Thymus (tissue), 11 donors: ENCODE measurements at regions not wholly inside any gene's neighbourhood (a gene's known extent, or its start where the extent isn't known, plus 50 kb on each side); places are given as distances from the start of the nearest gene placed in this dataset.

Experiments
- DNase-seq, 9 donors: peaks; one replicate each; pipeline ENCODE4 v3.0.0-alpha.2; 2013; ENCODE audit warnings: low spot score in 9 of 9, low read depth in 6 of 9, missing footprints in 1 of 9
- H3K27ac ChIP-seq, 2 donors: one replicate each; pipeline ENCODE4 v1.5.1; 2013; ENCODE audit warnings: control low read depth in 1 of 2, low read depth in 1 of 2, low read length in 1 of 2, mild to moderate bottlenecking in 1 of 2, moderate library complexity in 1 of 2
- H3K27me3 ChIP-seq, 2 donors: one replicate each; pipeline ENCODE4 v1.5.1; 2013; ENCODE audit warnings: low read length in 1 of 2; ENCODE audit not compliant: control insufficient read depth in 2 of 2, insufficient read depth in 1 of 2
- H3K36me3 ChIP-seq, 2 donors: one replicate each; pipeline ENCODE4 v1.5.1; 2013; ENCODE audit warnings: low read length in 1 of 2, mild to moderate bottlenecking in 1 of 2, moderate library complexity in 1 of 2; ENCODE audit not compliant: control insufficient read depth in 2 of 2, insufficient read depth in 2 of 2
- H3K4me1 ChIP-seq, 2 donors: one replicate each; pipeline ENCODE4 v1.5.1; 2013; ENCODE audit warnings: low read length in 2 of 2; ENCODE audit not compliant: control insufficient read depth in 2 of 2, insufficient read depth in 2 of 2
- H3K4me3 ChIP-seq, 2 donors: one replicate each; pipeline ENCODE4 v1.5.1; 2013; ENCODE audit warnings: low read length in 2 of 2, control low read depth in 1 of 2, mild to moderate bottlenecking in 1 of 2
- H3K9me3 ChIP-seq, 2 donors: one replicate each; pipeline ENCODE4 v1.5.1; 2013; ENCODE audit warnings: low read length in 1 of 2, mild to moderate bottlenecking in 1 of 2; ENCODE audit not compliant: control insufficient read depth in 2 of 2, insufficient read depth in 1 of 2
- WGBS: extraction: QIAGEN DNeasy Blood & Tissue Kit; methylation state at CpG from one replicate; pipeline ENCODE4 v1.1.7; 2013; 5-methylcytosine and 5-hydroxymethylcytosine counted together
- donor health status: healthy.

GRCh38 chr5:4383518-4384198 is 756.5 kb upstream of the ADAMTS16 start:
- Histone ChIP-seq H3K27ac (no peak overlapping the region), H3K9me3 (no peaks in the 10 kb centered on the region), H3K36me3 (no peaks in the 10 kb centered on the region), H3K4me1 (no peaks in the 10 kb centered on the region), H3K27me3 (no peaks in the 10 kb centered on the region), H3K4me3 (no peak overlapping the region)
- DNase-seq = no peak
- WGBS = 91% methylated on average over 7 of the region's 7 CpGs

- Histone ChIP-seq H3K27ac (no peak overlapping the region), H3K4me1 (no peaks in the 10 kb centered on the region), H3K9me3 (no peaks in the 10 kb centered on the region), H3K27me3 (no peaks in the 10 kb centered on the region), H3K4me3 (no peak overlapping the region), H3K36me3 (no peaks in the 10 kb centered on the region)
- 86% methylated on average over 6 of the region's 6 CpGs for WGBS
- DNase-seq = no peak
Measured at GRCh38 chr5:4384649-4385048, 755.5 kb upstream of the ADAMTS16 start.

GRCh38 chr5:4386152-4386551 is 754.0 kb upstream of the ADAMTS16 start:
- 98% methylated on average over 1 of the region's 1 CpG for WGBS
- no peaks in the 10 kb centered on the region for H3K36me3 ChIP-seq
- no peaks in the 10 kb centered on the region for H3K27me3 ChIP-seq
- H3K9me3 ChIP-seq = no peaks in the 10 kb centered on the region
- DNase-seq = no peak
- H3K4me1 ChIP-seq = no peaks in the 10 kb centered on the region
- H3K27ac ChIP-seq = no peak overlapping the region
- no peak overlapping the region for H3K4me3 ChIP-seq

GRCh38 chr5:4387290-4387689 is 752.8 kb upstream of the ADAMTS16 start:
- no peaks in the 10 kb centered on the region for H3K9me3 ChIP-seq
- H3K4me3 ChIP-seq = no peak overlapping the region
- no peaks in the 10 kb centered on the region for H3K36me3 ChIP-seq
- 93% methylated on average over 3 of the region's 3 CpGs for WGBS
- no peak overlapping the region for H3K27ac ChIP-seq
- H3K27me3 ChIP-seq = no peaks in the 10 kb centered on the region
- DNase-seq = no peak
- no peaks in the 10 kb centered on the region for H3K4me1 ChIP-seq

- no peaks in the 10 kb centered on the region for H3K36me3 ChIP-seq
- DNase-seq = no peak
- WGBS = 97% methylated on average over 2 of the region's 2 CpGs
- no peaks in the 10 kb centered on the region for H3K4me1 ChIP-seq
- no peak overlapping the region for H3K4me3 ChIP-seq
- no peak overlapping the region for H3K27ac ChIP-seq
- no peaks in the 10 kb centered on the region for H3K27me3 ChIP-seq
- H3K9me3 ChIP-seq = peaks cover 0 to 4% of the 10 kb centered on the region in 2 donors
Measured at GRCh38 chr5:4395752-4396151, 744.4 kb upstream of the ADAMTS16 start.

- 91% methylated on average over 7 of the region's 7 CpGs for WGBS
- no peak overlapping the region for H3K4me3 ChIP-seq
Measured at GRCh38 chr5:4405614-4406219, 734.4 kb upstream of the ADAMTS16 start.

GRCh38 chr5:4410151-4410550 is 730.0 kb upstream of the ADAMTS16 start:
- H3K4me1 ChIP-seq = no peaks in the 10 kb centered on the region
- H3K36me3 ChIP-seq = no peaks in the 10 kb centered on the region
- WGBS = 94% methylated on average over 5 of the region's 5 CpGs
- no peak overlapping the region for H3K4me3 ChIP-seq
- no peak for DNase-seq
- no peak overlapping the region for H3K27ac ChIP-seq
- no peaks in the 10 kb centered on the region for H3K9me3 ChIP-seq
- no peaks in the 10 kb centered on the region for H3K27me3 ChIP-seq

More at GRCh38 chr5:4405614-4406219, 734.4 kb upstream of the ADAMTS16 start:
- Histone ChIP-seq H3K9me3 (no peaks in the 10 kb centered on the region), H3K27me3 (no peaks in the 10 kb centered on the region), H3K36me3 (no peaks in the 10 kb centered on the region), H3K27ac (no peak overlapping the region), H3K4me1 (no peaks in the 10 kb centered on the region)
- no peak for DNase-seq

GRCh38 chr5:4411664-4412063 is 728.5 kb upstream of the ADAMTS16 start:
- 90% methylated on average over 8 of the region's 8 CpGs for WGBS
- Histone ChIP-seq H3K27me3 (no peaks in the 10 kb centered on the region), H3K4me1 (no peaks in the 10 kb centered on the region), H3K27ac (no peak overlapping the region), H3K9me3 (no peaks in the 10 kb centered on the region), H3K36me3 (no peaks in the 10 kb centered on the region), H3K4me3 (no peak overlapping the region)
- no peak for DNase-seq

- H3K27ac ChIP-seq = no peak overlapping the region
- no peak overlapping the region for H3K4me3 ChIP-seq
- DNase-seq = no peak
- no peaks in the 10 kb centered on the region for H3K27me3 ChIP-seq
- H3K4me1 ChIP-seq = no peaks in the 10 kb centered on the region
- no peaks in the 10 kb centered on the region for H3K36me3 ChIP-seq
- WGBS = 77% methylated on average over 8 of the region's 8 CpGs
- H3K9me3 ChIP-seq = no peaks in the 10 kb centered on the region
Measured at GRCh38 chr5:4413996-4414395, 726.1 kb upstream of the ADAMTS16 start.
